Astrocyte of the hippocampus (primary cell): ENCODE measurements at regions not wholly inside any gene's neighbourhood (a gene's known extent, or its start where the extent isn't known, plus 50 kb on each side); places are given as distances from the start of the nearest gene placed in this dataset.

ENCODE experiments used
- DNase-seq: peaks from one replicate; pipeline ENCODE4 v3.0.0; 2011; ENCODE audit warnings: low read depth, low spot score

DNA sequence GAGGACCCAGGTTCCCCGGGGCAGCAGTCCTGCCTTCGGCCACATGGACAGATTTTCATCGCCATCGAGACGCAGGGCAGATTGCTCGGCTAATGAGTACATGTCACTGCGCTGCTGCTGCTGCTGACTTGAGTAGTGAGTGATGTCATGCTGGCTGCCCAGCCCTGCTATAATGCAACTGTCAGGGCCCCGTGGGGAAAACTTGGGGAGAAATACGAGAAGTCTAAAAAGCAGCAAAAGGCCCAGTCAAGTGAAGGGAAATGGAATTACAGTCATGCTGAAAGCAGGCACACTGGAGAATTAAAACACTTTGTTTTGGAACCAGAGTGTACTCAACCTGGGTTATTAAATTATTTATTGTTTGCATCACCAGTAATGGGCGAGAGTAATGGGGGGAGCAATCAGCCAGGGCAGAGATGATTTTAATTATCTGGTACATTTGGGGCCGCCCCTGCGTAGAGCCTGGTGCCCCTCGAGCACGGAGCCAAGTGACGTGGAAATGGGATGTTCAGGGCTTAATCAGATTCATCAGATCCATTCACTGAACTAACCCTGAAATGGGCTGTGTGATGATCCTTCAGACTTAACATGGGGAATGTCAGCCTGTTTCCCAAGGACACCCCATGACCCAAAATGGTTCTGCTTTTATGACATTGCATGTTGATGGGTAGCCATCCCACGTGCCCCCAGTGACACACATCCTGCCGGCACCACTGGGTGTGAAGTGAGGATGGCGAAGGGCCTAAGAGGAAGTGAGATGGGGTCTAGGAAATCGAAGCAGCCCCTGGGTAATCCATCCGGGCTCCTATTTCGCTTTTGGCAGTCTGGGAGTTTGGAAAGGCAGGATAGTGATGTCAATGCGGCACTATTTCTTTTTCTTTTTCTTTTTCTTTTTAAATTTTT, 241.6 kb upstream of the CADM1 start:
- peak; percentile 49 for DNase-seq

DNA sequence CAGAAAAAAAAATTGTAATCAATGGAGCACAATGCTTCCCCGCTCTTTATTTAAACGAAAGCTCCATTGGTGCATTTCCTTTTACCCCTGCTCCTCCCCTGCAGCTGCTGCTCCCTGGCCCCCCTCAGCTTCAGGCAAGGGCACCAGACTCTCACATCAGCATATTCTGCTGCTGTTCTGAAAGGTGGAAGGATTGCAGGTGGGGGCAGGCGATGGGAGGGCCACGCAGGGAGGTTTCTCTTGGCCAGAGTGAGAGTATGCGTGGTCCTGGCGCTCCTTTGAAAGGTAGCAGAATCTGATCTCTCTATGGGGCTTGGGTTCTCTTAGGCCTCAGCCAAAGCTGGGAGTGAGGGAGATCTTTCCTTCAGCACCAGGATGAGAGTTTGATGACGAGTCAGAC, 240.9 kb upstream of the CADM1 start:
- DNase-seq, result no peak

DNA sequence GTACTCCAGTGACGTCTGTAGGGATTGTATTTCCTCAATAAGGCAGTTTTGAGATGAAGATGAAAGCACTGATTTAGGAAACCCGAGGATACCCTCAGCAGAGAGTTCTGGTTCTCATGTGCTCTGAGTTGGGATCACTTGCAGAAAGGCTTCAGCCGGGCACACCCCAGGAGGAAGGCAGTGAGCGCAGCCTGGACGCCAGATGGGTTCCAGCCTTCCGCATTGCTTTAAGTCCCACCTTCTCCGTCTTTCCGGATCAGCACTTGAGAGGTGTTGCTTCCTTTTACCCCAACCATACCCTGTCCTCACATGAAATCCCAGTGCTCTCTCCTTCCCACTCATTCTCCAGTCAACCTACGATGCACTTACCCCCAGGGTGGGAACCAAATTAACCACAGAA, 239.5 kb upstream of the CADM1 start:
- no peak for DNase-seq

DNA sequence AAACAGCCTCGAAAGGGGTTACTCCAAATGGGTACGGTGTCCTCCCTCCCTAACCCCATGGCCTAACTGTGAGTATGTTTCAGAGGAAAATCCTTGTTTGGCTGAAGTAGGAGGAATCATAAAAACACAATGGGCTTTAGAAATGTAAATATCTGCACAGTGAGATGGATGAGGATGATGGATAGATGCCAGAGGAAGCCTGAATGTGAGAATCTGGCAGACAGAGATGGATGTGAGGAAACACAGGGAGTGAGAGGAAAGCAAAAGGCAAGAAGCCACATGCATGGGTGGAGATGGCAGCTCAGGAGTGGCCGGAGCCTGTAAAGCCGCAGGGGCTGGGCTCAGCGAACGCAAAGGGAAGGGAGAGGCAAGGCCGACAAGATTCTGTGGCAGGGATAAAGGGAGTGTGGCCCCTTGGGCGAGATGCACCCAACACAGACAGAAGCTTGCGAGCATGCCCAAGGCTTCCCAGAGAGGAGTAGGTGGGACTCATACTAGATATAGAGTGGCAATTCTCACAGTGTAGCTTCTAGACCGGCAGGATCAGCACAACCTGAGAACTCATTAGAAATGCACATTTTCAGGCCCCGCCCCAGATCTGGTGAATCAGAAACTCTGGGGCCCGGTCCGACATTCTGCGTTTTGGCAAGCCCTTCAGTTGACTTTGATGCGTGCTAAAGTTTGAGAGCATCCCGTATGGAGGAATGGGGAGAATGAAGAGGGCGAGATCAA, 237.3 kb upstream of the CADM1 start:
- DNase-seq, result no peak

DNA sequence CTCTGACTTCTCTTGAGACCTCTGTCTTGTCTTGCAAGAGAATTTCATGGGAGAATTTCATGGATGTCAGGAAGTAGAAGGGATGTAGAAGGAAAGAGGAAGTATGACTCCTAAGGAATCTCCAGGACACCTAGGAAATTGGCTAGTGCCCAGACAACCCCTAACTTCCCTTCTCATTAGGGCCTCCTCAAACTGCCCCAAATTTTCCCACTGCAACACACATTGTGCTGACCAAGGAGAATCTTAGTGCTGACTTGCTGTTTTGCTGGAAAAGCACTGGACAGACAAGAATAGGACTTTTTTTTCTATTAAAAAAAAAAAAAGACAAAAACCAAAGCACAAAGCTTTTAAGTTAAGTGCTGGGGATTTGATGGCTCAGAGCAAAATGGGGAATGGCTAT, 236.1 kb upstream of the CADM1 start:
- no peak for DNase-seq

DNA sequence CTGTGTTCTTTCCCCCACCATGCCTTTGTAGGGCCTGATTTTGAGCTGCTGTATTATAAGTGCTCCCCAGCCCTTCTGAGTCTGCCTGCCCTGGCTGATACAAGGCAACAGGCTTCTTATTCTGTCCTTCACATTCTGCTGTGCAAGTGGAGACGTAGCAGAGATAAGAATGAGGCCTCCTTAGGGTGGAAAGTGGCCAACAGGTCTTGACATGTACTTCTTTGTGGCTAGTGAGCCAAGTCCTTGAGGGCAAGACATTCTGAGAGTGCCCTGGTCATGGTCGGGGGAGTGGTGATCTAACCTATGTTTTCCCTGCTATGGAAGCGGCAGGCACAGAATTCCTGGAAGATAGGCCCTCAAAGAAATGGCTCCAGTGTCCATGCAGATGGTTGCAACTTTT, 235.7 kb upstream of the CADM1 start:
- no peak for DNase-seq

DNA sequence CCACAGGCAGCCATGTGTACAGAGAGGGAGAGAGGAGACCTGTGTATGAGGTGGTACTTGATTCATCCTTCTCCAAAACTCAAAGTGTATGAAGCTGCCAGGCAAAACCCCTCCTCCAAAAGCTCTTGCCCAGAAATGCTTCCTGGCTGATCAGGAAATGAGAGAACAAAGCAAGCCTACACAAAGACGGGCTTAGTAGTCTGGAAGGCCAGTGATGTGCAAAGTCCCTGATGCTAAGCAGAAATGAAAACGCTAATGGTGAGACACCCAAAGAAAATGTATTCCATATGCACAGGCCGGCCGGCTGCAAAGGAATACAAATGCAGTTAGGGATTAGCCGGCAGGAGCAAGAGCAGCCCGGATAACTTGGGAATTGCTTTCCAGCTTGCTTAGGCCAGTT, 234.9 kb upstream of the CADM1 start:
- DNase-seq, result peak; percentile 52

DNA sequence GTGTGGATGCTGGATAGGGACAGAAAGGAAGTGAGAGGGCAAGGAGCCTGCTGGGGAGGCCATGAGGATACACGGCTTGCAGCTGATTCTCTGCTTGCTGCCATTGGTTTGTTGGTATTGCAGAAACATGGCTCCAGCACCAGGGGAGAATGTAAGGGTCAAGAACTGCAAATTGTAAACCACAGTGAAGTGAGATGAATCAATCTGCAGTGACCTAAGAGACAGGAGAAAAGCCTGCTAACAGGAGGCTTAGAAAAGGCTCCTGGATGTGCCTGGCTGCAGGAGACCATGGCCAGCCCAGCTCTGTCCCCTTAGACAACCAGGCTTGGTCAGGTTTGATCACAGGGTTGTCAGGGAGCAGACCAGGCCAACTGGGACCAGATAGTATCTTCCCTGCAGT, 233.7 kb upstream of the CADM1 start:
- DNase-seq, result no peak

DNA sequence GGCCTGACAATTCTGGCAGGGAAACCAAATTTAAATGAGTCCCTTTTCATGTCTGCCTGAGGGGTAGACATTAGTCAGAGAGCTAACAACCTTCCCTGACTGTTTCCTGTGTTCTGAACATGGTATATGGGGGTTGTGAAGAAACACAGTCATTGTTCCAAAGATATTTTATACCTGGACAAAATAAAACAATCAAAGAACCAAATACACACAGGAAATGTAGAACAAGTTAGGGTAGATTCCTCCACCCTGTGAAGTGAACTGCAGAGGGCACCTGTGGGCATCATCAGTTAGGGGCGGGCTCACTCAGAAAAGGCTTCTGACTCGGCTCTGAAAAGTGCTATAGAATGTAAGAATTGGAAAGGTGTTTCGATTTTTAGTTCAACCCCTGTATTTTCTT, 231.9 kb upstream of the CADM1 start:
- DNase-seq, result no peak

DNA sequence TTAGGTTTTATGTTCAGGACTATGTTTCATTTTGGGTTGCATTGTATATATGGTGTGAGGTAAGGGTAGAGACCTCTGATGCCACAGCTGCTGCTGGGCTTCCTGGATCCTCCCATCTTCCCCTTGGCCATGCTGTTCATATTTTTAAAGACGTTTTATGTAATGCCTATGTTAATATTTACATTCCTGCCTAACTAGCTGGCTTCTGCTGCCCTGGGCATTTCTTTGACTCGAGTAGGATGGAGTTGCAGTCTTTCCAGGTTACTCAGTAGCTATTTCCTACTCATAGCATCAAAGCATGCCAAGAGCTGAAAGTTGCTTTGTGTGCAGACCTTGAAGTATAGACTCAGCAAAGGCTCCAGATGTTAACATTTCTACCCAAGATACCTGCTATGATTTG, 220.5 kb upstream of the CADM1 start:
- no peak for DNase-seq

DNA sequence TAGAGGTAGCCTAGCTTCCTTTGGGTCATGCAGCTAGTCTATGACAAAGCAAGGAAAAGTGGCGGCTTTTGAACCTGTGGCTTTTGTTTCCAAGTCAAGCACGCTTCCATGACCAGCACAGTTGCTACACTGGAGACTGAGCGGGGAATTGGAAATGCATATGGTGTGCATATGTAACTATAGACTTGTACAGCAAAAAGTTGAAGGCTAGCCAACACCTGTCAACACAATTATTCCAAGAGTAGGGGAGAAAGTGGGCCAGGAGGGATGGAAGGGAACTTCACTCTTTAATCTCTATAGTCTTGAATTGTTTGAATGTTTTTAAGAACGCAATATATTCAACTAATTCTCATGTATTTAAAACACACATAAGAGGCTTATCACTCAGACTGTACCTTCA, 218.5 kb upstream of the CADM1 start:
- DNase-seq, result no peak

DNA sequence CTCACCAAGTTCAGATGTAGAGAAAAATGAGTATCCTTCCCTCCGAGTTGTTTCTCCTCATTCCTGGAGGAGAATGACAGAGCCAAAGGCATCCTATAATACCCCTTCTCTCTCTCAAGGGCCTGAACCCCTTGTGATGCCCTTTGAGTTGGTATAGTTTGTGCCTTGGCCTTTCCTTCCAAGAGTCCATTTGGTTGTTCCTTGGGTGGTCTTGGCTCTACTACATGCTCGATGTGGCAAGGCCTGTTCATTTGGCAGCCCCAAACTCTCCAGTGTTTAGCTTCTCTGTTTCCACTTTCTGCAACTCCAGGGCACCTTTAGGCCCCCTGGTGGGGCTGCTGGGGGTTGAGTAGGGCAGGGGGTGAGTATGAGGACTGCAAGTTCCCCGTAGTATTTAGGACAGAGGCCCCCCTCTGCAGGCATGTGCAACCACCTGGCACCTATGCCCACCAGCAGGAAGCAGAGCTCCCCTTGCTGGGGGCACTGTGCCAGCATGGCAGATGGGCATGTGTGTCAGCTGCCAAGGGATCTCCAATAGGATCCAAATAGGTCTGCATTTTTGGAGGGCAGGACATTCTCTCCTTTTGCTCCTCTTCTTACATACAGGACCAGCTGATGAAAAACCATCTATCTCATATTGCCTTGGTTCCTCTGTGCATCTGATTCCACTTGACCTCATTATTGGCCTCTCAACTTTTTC, 217.2 kb upstream of the CADM1 start:
- no peak for DNase-seq

DNA sequence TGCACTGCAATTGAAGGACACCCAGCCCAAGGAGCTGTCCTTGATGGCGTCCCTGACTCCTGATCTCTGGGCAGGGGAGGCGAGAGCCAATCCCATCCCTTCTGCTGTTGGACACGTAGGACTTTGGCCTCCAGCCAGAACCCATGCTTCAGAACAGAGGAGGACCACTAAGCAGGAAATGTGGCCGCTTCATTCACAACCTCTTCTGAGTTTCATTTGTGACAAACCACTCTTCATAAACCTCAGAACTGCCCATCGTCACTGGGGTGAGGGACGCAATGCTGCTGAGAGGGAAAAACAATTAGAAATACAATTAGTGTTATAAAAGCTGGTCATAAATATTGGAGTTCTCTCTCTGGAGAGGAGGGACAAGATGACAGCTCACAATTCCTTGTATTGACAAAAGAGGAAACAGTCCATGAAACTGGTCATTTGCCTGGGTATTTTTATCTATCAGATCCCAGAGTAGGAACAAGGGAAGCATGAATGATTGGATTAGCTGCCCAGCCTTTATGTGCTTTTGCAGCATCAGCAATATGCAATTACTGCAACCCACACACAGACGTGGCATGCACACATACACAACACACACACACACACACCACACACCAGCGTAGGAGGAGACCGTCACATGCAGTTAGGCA, 216.5 kb upstream of the CADM1 start:
- peak; percentile 52 for DNase-seq

DNA sequence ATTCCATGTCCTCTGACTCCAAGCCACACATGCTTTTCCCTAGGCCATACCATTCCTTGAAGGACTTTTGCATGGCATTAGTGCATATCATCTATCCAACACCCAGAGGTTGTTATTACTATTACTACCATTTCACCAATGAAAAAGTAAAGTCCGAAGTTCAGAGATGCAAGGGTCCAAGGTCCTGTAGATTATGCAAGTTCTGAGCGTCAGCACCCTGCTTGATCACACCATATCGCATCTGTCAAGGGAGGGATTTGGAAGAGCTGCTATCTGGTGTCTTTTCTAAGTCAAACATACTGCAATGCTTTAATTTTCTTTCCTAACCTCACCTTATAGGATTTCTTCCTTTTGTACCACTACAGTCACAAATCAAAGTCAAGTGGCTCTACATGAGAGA, 214.7 kb upstream of the CADM1 start:
- DNase-seq, result no peak

DNA sequence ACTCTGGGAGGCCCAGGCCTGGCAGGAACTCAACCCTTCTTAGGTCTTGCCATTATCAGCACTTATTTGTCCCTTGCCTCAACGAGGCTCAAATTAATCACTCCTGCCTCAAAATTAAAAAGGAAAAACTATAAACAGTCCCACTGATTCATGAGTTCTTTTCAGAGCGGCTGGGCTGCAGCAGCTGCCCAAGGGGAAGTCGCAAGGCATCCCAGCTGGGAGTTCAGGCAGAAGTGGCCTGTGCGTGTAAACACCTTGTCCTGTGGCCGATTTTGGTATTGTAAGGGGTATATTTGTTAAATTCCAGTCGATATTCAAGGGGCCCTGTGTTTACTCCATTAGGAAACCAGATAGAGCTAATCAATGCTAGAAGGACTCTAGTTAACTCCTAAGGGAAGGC, 213.9 kb upstream of the CADM1 start:
- DNase-seq, result no peak

DNA sequence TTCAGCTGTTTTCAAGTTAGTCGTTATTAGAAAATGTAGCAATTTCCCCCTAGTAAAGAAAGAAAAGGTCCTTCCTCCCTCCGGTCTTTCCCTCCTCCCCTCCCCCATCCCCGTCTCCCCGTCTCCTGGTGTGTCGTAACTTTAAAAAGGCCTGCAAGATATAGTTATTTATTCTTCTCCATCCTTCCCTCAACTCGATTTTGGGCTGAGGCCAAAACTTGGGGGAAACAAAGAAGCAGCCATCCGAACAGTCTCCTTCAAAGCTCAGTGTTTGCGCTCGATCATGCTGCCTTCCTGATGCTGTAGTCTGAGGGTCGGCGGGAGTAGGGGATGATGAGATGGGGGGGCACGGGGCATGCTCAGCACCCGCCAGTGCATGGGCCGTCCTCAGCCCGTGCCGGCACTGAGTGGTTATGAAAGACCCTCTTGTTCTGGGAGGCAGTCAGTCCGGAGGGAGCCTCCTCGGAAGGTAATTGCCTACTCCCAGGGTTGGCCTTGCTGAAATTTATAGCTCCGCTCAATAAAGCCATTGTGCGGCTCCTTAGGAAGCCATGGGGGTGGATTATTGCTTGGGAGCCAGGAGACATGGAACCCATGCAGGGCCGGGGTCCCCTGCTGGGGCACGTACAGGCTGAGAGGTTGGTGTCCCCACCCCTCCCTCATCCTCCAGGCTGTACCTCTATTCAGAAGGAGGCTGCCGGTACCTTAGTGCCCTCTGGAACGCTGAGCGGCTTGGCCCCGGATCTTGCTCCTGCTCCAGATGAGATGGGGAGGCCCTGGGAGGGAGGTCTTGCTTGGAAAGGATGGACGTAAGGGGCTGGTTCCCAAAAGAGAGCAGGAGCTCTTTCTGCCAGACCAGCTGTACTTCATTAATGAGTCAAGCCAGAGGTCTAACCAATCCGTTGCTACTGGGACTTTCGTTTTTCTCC, 212.7 kb upstream of the CADM1 start:
- peak; percentile 56 for DNase-seq

DNA sequence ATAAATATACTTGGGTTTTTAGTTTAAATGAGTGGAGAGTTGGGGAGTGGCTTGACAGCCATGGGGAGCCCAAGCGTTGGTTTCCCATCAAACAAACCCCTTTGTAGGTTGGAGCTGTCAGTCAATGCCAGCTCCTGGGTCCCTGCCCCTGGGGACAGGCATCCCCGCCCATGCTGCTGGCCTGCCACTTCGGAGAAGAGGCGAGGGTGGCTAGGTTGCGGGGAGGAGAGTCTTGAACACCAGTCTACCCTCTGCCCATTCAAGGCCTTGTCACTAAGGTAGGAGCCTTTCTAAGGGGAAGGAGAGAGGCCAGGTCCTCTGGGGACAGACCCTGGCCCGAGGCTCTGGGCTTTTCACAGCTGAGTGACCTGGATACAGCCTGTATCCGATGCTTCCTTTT, 211.9 kb upstream of the CADM1 start:
- no peak for DNase-seq

DNA sequence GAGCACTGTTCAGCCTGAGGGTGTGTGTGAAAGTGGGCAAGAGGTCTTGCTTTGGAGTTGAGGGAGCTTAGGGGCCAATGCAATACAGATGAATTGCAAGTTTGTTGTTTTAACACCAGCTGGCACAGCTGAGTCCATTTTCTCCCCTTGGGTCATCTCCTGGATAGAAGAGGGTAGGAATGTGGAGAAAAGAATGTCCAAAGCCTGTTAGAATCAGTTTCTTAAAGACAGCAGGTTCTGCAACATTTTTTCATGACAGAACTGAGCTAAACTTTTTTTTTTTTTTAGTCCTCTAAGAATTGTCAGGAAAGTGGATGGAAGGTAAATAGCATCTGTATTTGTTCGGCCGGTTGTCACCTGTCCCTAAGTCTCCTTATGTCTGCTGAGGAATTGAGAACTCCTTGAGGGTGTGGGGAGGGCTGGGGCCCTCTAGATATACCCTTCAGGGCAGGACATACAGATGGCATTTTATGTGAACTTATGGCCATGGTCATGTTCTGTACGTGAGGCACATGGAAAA, 211.1 kb upstream of the CADM1 start:
- DNase-seq, result no peak

DNA sequence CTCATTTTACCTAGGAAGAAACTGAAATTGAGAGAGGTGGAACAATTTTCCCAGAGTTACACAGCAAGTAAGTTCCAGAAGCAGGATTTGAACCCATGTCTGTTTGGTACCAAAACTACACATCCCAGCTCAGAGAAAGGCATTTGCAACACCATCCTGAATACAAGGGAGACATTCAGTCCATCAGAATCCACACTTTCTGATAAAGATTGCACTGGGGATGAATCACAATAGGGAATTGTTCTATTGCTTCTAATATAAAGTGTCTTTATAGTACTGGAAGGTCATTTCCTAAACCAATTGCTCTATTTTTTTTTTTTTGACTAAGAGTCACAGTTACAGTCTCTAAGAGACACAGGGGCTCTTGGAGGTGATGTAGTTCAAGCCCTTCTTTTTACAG, 208.1 kb upstream of the CADM1 start:
- no peak for DNase-seq

DNA sequence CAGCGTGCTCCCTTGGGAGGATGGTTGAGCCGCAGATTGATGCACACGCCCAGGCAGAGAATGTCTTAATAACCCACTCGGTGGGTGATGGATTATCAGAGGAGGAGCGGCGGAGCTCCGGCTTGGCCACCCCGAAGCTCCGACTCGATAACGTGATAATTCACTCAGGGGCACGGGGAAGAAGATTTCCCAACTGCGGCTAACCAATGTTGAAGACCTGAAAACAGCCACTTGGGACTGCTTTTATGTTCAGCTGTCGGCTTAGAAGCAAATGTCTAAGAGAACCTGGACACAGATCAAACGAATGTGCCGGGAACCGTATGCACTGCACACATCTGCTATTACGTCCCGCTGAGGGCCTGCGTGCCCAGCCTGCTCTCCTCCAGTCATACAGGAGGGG, 206.8 kb upstream of the CADM1 start:
- no peak for DNase-seq

DNA sequence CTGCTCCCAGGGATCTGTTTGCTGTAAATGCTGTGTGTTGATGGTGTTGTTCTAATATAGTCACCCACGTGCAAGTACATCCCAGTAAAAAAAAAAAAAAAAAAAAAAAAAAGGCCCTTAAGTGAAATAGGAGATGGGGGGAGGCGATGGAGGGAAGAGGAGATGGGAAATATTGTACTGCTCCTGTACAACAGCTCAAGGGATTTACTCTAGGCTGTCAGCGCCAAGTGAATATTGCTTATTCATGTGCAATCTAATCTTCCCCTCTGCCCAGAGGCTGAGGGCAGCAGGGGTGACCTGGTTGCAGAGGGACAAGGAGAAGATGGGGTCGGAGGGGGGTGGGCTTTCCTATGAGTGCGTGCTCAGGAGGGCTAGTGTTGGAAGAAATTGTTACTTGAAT, 206.2 kb upstream of the CADM1 start:
- DNase-seq, result no peak
